PC-9 (cell line): ENCODE measurements at regions not wholly inside any gene's neighbourhood (a gene's known extent, or its start where the extent isn't known, plus 50 kb on each side); places are given as distances from the start of the nearest gene placed in this dataset.

Source experiments
- CTCF ChIP-seq: fragments of 200-600 bp; sonication (generic); conservative IDR thresholded peaks from 2 replicates; pipeline ENCODE4 v1.6.1; 2017; ENCODE audit warnings: mixed run types, antibody characterized with exemption, mild to moderate bottlenecking, moderate library complexity
- EZH2 ChIP-seq: fragments of 200-600 bp; sonication (generic); IDR thresholded peaks from 2 replicates; pipeline ENCODE4 v1.8.0; 2017; ENCODE audit warnings: antibody characterized with exemption, low read depth

DNA sequence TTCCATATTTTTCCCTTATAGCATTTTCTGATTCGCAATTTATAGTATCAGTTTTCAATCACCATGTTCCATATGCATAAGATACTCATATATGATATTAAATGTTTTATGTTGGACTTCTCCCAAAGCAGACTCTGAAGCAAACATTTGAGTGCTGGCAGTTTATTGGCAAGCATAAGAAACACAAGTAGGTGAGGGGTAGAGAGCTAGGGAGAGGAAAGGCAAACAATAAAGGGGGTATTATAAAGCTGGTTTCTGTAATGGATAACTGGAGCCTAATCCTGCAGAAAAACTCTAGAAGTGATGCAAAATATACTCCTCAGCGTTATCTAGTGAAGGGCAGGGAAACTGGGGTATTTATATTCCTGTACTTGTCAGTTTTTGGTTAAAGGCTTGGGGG, 491.5 kb upstream of the TGFBR2 start:
- TF ChIP-seq CTCF (no peak), EZH2 (no peak)
